ENCODE measurements at regions not wholly inside any gene's neighbourhood (a gene's known extent, or its start where the extent isn't known, plus 50 kb on each side); places are given as distances from the start of the nearest gene placed in this dataset.

- no peaks in the 10 kb centered on the region for H3K4me1 ChIP-seq (ENCODE audit: control insufficient read depth, extremely low read depth, insufficient read depth, low read length)
Measured at GRCh38 chr10:55495555-55495954, 694.5 kb upstream of the PCDH15 start.

DNA sequence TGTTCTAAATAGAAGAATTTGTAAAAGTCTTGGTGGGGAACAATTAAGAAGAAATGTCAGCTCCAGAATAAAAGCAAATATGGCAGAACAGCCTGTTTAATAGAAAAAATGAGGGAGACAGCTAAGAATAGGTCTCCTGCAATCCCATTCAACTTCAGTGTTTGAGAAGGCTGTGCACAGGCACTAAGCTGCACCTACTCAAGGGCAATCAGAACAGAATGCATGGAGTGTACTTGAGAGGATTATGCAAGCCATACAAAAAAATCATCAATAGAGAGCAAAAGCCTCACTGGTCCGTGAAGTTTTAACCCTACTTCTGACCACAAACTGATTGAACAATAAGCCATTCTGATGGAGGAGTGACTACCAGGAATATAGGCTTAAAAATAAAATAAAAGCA, 690.7 kb upstream of the PCDH15 start:
- TF ChIP-seq EZH2 (IDR thresholded peaks at IDR 0.05; ENCODE audit: low read length) (no peak), CTCF (optimal IDR thresholded peaks at IDR 0.05 in 1 of 3, IDR thresholded peaks at IDR 0.05 in 1 of 3, conservative IDR thresholded peaks at IDR 0.05 in 1 of 3; ENCODE audit: extremely low read depth in 1 of 3, insufficient read depth in 2 of 3, low read length in 3 of 3) (no peak)
- no peak overlapping the region for H2AFZ ChIP-seq (ENCODE audit: control insufficient read depth, low read length)
- FAIRE-seq (no peak), DNase-seq (ENCODE audit: low read depth, low spot score) (no peak)
- H3K27me3 ChIP-seq (ENCODE audit: control insufficient read depth, extremely low read depth, insufficient read depth, low read length) = no peaks in the 10 kb centered on the region
- no peaks in the 10 kb centered on the region for H3K9me3 ChIP-seq (ENCODE audit: control insufficient read depth, low read depth, low read length)
- H3K9me1 ChIP-seq (ENCODE audit: control insufficient read depth, extremely low read depth, insufficient read depth, low read length) = no peaks in the 10 kb centered on the region
- H4K20me1 ChIP-seq (ENCODE audit: control insufficient read depth, extremely low read depth, insufficient read depth, low read length) = no peaks in the 10 kb centered on the region
- dilution Hi-C loops (cut with MboI; ENCODE audit: extremely low pct_ligation_motif_present, low sequenced_read_pairs) = no loop called here
- H3K9ac ChIP-seq (ENCODE audit: control insufficient read depth, extremely low read depth, insufficient read depth, low read length) = no peak overlapping the region
- H3K27ac ChIP-seq (ENCODE audit: control insufficient read depth, insufficient read depth, low read length) = no peak overlapping the region
- no peaks in the 10 kb centered on the region for H3K36me3 ChIP-seq (ENCODE audit: control insufficient read depth in 2 of 2, extremely low read depth in 1 of 2, insufficient read depth in 2 of 2, low read length in 2 of 2)
- H3K79me2 ChIP-seq (ENCODE audit: control insufficient read depth, insufficient read depth, low read length) = no peaks in the 10 kb centered on the region
- H3K4me1 ChIP-seq (ENCODE audit: control insufficient read depth, extremely low read depth, insufficient read depth, low read length) = no peaks in the 10 kb centered on the region
- no peak overlapping the region for H3K4me2 ChIP-seq (ENCODE audit: control insufficient read depth, extremely low read depth, insufficient read depth, low read depth, low read length)
- H3K4me3 ChIP-seq (ENCODE audit: control insufficient read depth in 2 of 3, extremely low read depth in 1 of 3, insufficient read depth in 2 of 3, low read depth in 1 of 3, low read length in 3 of 3) = no peak overlapping the region

More at GRCh38 chr10:55495555-55495954, 694.5 kb upstream of the PCDH15 start:
- Histone ChIP-seq H3K4me2 (ENCODE audit: control insufficient read depth, extremely low read depth, insufficient read depth, low read depth, low read length) (no peak overlapping the region), H3K36me3 (ENCODE audit: control insufficient read depth in 2 of 2, extremely low read depth in 1 of 2, insufficient read depth in 2 of 2, low read length in 2 of 2) (no peaks in the 10 kb centered on the region), H3K27me3 (ENCODE audit: control insufficient read depth, extremely low read depth, insufficient read depth, low read length) (no peaks in the 10 kb centered on the region), H2AFZ (ENCODE audit: control insufficient read depth, low read length) (no peak overlapping the region), H3K27ac (ENCODE audit: control insufficient read depth, insufficient read depth, low read length) (no peak overlapping the region), H3K9ac (ENCODE audit: control insufficient read depth, extremely low read depth, insufficient read depth, low read length) (no peak overlapping the region), H4K20me1 (ENCODE audit: control insufficient read depth, extremely low read depth, insufficient read depth, low read length) (no peaks in the 10 kb centered on the region), H3K79me2 (ENCODE audit: control insufficient read depth, insufficient read depth, low read length) (no peaks in the 10 kb centered on the region), H3K9me3 (ENCODE audit: control insufficient read depth, low read depth, low read length) (no peaks in the 10 kb centered on the region), H3K9me1 (ENCODE audit: control insufficient read depth, extremely low read depth, insufficient read depth, low read length) (no peaks in the 10 kb centered on the region), H3K4me3 (ENCODE audit: control insufficient read depth in 2 of 3, extremely low read depth in 1 of 3, insufficient read depth in 2 of 3, low read depth in 1 of 3, low read length in 3 of 3) (no peak overlapping the region)
- DNase-seq (ENCODE audit: low read depth, low spot score) (no peak), FAIRE-seq (no peak)
- dilution Hi-C loops (cut with MboI; ENCODE audit: extremely low pct_ligation_motif_present, low sequenced_read_pairs) = no loop called here
- no peak for TF ChIP-seq EZH2 (IDR thresholded peaks at IDR 0.05; ENCODE audit: low read length)

DNA sequence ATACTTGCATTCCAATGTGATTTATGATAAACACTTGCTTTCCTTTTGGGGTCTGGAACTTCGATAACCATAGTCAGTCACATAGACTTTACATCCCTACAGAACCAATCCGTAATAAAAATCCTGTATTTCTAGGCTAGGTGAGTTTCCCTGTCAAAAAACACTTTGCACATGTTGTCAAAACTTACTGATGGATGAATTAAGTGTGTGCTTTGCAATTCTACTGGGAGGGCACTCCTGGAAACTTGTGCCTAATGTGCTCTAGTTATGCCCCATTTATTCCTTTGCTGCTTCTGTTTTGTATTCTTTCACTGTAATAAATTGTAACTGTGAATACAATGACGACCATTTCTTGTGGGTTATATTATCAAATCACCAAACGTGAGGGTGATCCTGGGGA, 684.8 kb upstream of the PCDH15 start:
- no peak overlapping the region for H3K27ac ChIP-seq (ENCODE audit: control insufficient read depth, insufficient read depth, low read length)
- no peaks in the 10 kb centered on the region for H3K79me2 ChIP-seq (ENCODE audit: control insufficient read depth, insufficient read depth, low read length)
- no peaks in the 10 kb centered on the region for H3K9me3 ChIP-seq (ENCODE audit: control insufficient read depth, low read depth, low read length)
- dilution Hi-C loops (cut with MboI; ENCODE audit: extremely low pct_ligation_motif_present, low sequenced_read_pairs) = no loop called here
- no peak overlapping the region for H3K9ac ChIP-seq (ENCODE audit: control insufficient read depth, extremely low read depth, insufficient read depth, low read length)
- no peaks in the 10 kb centered on the region for H3K36me3 ChIP-seq (ENCODE audit: control insufficient read depth in 2 of 2, extremely low read depth in 1 of 2, insufficient read depth in 2 of 2, low read length in 2 of 2)
- no peaks in the 10 kb centered on the region for H3K9me1 ChIP-seq (ENCODE audit: control insufficient read depth, extremely low read depth, insufficient read depth, low read length)
- DNase-seq (ENCODE audit: low read depth, low spot score) (no peak), FAIRE-seq (no peak)
- H3K4me1 ChIP-seq (ENCODE audit: control insufficient read depth, extremely low read depth, insufficient read depth, low read length) = no peaks in the 10 kb centered on the region
- TF ChIP-seq EZH2 (IDR thresholded peaks at IDR 0.05; ENCODE audit: low read length) (no peak), CTCF (optimal IDR thresholded peaks at IDR 0.05 in 1 of 3, IDR thresholded peaks at IDR 0.05 in 1 of 3, conservative IDR thresholded peaks at IDR 0.05 in 1 of 3; ENCODE audit: extremely low read depth in 1 of 3, insufficient read depth in 2 of 3, low read length in 3 of 3) (no peak)
- H3K4me3 ChIP-seq (ENCODE audit: control insufficient read depth in 2 of 3, extremely low read depth in 1 of 3, insufficient read depth in 2 of 3, low read depth in 1 of 3, low read length in 3 of 3) = no peak overlapping the region
- no peak overlapping the region for H3K4me2 ChIP-seq (ENCODE audit: control insufficient read depth, extremely low read depth, insufficient read depth, low read depth, low read length)
- H2AFZ ChIP-seq (ENCODE audit: control insufficient read depth, low read length) = no peak overlapping the region
- no peaks in the 10 kb centered on the region for H3K27me3 ChIP-seq (ENCODE audit: control insufficient read depth, extremely low read depth, insufficient read depth, low read length)
- no peaks in the 10 kb centered on the region for H4K20me1 ChIP-seq (ENCODE audit: control insufficient read depth, extremely low read depth, insufficient read depth, low read length)
